Activated CD4-positive, alpha-beta T cell treated with anti-CD3 and anti-CD28 coated beads, Interleukin-2, amount 50 U/mL, for 16 hours (primary cell): ENCODE measurements at regions not wholly inside any gene's neighbourhood (a gene's known extent, or its start where the extent isn't known, plus 50 kb on each side); places are given as distances from the start of the nearest gene placed in this dataset.

Experiments
- DNase-seq: peaks from one replicate; pipeline ENCODE4 v3.0.0-alpha.2; 2020

- no peak for DNase-seq
Observed at GRCh38 chr12:77189458-77189857, 124.1 kb upstream of the E2F7 start.

GRCh38 chr12:77179515-77179914 lies 114.1 kb upstream of the E2F7 start:
- no peak for DNase-seq

GRCh38 chr12:77167801-77168200 lies 102.4 kb upstream of the E2F7 start:
- no peak for DNase-seq

GRCh38 chr12:77166696-77167095 lies 101.3 kb upstream of the E2F7 start:
- no peak for DNase-seq

GRCh38 chr12:77163074-77164038 lies 98.0 kb upstream of the E2F7 start:
- no peak for DNase-seq

GRCh38 chr12:77161944-77162343 lies 96.6 kb upstream of the E2F7 start:
- DNase-seq: no peak

GRCh38 chr12:77160931-77161330 lies 95.6 kb upstream of the E2F7 start:
- DNase-seq: no peak

- no peak for DNase-seq
Observed at GRCh38 chr12:77153706-77154105, 88.3 kb upstream of the E2F7 start.

- DNase-seq: no peak
Observed at GRCh38 chr12:77152623-77153193, 87.3 kb upstream of the E2F7 start.

- DNase-seq: no peak
Observed at GRCh38 chr12:77151030-77151429, 85.7 kb upstream of the E2F7 start.

- peak; percentile 11 for DNase-seq
Observed at GRCh38 chr12:77133566-77133965, 68.2 kb upstream of the E2F7 start.

GRCh38 chr12:77131977-77132490 lies 66.7 kb upstream of the E2F7 start:
- no peak for DNase-seq

GRCh38 chr12:77130193-77130592 lies 64.8 kb upstream of the E2F7 start:
- no peak for DNase-seq

- DNase-seq: peak; percentile 20
Observed at GRCh38 chr12:77124767-77125166, 59.4 kb upstream of the E2F7 start.

GRCh38 chr12:77122661-77123060 lies 57.3 kb upstream of the E2F7 start:
- peak; percentile 6 for DNase-seq

- DNase-seq: no peak
Observed at GRCh38 chr12:77122236-77122635, 56.9 kb upstream of the E2F7 start.

GRCh38 chr12:77120156-77121085 lies 55.1 kb upstream of the E2F7 start:
- DNase-seq: no peak

GRCh38 chr12:77118696-77119095 lies 53.3 kb upstream of the E2F7 start:
- DNase-seq: no peak

GRCh38 chr12:77116277-77116676 lies 50.9 kb upstream of the E2F7 start:
- DNase-seq: no peak

- DNase-seq: no peak
Observed at GRCh38 chr12:77115471-77115870, 50.1 kb upstream of the E2F7 start.
